GM18526 (cell line): ENCODE measurements at regions not wholly inside any gene's neighbourhood (a gene's known extent, or its start where the extent isn't known, plus 50 kb on each side); places are given as distances from the start of the nearest gene placed in this dataset.

Source experiments
- POLR2A ChIP-seq: IDR thresholded peaks from 3 replicates; pipeline ENCODE4 v1.6.1; 2011; ENCODE audit not compliant: insufficient read length; ENCODE audit errors: extremely low read depth

GRCh38 chr9:129549684-129550083, 71.2 kb downstream of the C9orf50 start:
- no peak for TF ChIP-seq POLR2A

- no peak for TF ChIP-seq POLR2A
Measured at GRCh38 chr9:129549139-129549538, 71.8 kb downstream of the C9orf50 start.

GRCh38 chr9:129548571-129549135, 72.2 kb downstream of the C9orf50 start:
- TF ChIP-seq POLR2A: no peak

- no peak for TF ChIP-seq POLR2A
Measured at GRCh38 chr9:129547869-129548570, 72.9 kb downstream of the C9orf50 start.

DNA sequence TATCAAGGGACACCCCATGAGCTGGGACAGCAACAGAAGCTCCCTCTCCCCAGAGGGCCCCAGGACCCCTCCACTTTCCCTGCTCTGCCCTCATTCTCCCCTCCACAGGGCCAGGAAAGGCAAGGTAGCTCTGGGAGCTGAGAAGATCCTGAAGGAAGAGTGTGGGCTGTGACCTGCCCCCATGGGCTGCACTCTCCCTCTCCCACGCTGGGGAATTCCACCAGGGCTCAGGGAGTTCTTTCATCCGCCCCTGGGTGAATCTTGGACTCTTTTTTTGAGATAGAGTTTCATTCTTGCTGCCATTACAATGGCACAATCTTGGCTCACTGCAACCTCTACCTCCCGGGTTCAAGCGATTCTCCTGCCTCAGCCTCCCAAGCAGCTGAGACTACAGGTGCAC, 73.8 kb downstream of the C9orf50 start:
- TF ChIP-seq POLR2A: no peak

- no peak for TF ChIP-seq POLR2A
Measured at GRCh38 chr9:129544761-129545160, 76.1 kb downstream of the C9orf50 start.

GRCh38 chr9:129542741-129543140, 78.2 kb downstream of the C9orf50 start:
- TF ChIP-seq POLR2A: no peak

DNA sequence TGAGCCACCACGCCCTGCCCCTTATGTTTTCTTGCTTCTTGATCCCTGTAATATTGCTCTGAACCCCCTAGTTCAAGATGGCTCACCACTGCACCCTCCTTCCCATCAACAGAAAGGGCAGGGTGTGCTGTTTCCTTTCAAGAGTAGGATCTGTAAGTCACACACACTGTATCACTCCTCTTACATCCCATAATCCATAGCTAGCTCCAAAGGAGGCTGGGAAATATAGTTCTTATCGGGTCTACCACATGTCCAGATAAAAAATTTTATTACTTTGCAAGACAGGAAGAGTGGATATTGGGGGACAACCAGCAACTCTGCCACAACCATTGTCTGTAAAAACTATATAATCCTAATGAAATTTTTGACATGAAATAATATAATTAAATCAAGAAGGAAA, 79.6 kb downstream of the C9orf50 start:
- TF ChIP-seq POLR2A: no peak

DNA sequence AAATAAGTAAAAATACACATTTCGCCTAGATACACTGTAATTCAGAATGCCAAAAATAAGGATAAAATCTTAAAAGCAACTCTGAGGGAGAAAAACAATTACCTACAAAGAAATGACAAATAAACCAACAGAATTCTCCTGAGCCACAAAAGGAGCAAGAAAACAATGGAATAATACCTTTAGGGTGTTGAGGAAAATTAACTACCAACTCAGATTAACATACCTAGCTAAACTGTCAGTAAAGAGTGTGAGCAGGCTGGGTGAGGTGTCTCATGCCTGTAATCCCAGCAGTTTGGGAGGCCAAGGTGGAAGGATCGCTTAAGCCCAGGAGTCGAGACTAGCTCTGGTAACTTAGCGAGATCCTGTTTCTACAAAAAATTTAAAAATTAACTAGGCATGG, 81.5 kb downstream of the C9orf50 start:
- no peak for TF ChIP-seq POLR2A

- TF ChIP-seq POLR2A: no peak
Measured at GRCh38 chr9:129525656-129526196, 95.2 kb downstream of the C9orf50 start.

GRCh38 chr9:129524582-129525270, 96.2 kb downstream of the C9orf50 start:
- no peak for TF ChIP-seq POLR2A

DNA sequence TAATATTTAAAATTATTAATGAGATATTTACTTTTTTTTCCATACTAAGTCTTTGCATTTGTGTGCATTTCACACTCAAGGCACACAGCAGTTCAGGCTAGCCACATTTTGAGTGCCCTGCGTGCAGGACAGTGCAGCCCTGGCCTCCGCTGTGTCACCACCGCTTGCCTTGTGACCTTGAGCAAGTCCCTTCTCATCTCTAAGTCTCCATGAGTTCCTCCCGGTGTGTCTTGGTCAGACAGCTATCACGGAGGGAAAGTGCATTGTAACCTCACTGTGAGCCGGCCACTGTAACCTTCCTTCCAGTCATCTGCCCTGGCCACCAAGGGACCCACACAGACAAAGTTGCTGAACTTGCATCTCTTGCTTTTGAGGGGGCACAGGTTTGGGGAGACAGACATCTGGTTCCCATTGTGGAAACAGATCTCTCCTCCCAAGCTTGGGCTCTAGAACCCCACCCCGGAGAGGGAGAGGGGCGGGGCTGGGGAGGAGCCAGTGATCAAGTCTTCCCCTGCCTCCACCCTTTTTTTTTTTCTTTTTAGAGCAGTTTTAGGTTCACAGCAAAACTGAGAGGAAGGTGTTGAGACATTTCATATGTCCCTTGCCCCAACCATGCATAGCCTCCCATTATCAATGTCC, 96.8 kb downstream of the C9orf50 start:
- no peak for TF ChIP-seq POLR2A

- no peak for TF ChIP-seq POLR2A
Measured at GRCh38 chr9:129522351-129522750, 98.5 kb downstream of the C9orf50 start.

DNA sequence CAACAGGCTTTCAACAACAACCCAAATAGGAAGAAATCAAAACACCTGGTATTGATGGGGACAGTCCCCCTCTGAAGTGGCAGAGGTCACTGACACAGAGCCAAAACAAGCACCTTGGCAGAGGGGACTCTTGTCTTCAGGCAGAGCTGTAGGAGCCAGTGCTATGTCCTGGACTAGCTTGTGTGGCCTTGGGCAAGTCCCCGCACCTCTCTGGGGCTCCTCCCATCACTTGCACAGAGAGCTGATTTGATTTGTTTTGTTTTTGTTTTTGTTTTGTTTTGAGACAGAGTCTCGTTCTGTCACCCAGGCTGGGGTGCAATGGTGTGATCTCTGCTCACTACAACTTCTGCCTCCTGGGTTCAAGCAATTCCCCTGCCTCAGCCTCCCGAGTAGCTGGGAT, 100.8 kb downstream of the C9orf50 start:
- no peak for TF ChIP-seq POLR2A

GRCh38 chr9:129518074-129518473, 102.8 kb downstream of the C9orf50 start:
- no peak for TF ChIP-seq POLR2A

DNA sequence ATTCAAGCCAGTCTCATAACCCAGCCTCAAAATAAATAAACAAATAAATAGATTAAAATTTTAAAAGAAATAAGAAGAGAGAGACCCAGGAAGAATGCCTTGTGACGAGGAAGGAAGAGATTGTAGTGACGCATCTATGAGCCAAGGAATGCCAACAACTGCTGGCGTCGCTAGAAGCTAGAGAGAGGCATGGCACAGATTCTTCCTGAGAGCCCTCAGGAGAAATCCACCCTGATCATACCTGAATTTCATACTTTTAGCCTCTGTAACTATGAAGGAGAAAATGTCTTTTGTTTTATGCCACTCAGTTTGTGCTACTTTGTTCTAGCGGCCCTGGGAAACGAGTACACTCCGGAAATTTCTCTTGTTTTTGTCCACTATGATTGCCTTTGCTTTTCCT, 103.9 kb downstream of the C9orf50 start:
- TF ChIP-seq POLR2A: no peak
